Stimulated activated CD4-positive, alpha-beta T cell treated with anti-CD3 and anti-CD28 coated beads, Interleukin-2, amount 100 ng/mL, for 4 hours (primary cell): ENCODE measurements at regions not wholly inside any gene's neighbourhood (a gene's known extent, or its start where the extent isn't known, plus 50 kb on each side); places are given as distances from the start of the nearest gene placed in this dataset.

Source experiments
- DNase-seq: peaks from one replicate; pipeline ENCODE4 v3.0.0-alpha.2; 2020; ENCODE audit warnings: low read depth

DNA sequence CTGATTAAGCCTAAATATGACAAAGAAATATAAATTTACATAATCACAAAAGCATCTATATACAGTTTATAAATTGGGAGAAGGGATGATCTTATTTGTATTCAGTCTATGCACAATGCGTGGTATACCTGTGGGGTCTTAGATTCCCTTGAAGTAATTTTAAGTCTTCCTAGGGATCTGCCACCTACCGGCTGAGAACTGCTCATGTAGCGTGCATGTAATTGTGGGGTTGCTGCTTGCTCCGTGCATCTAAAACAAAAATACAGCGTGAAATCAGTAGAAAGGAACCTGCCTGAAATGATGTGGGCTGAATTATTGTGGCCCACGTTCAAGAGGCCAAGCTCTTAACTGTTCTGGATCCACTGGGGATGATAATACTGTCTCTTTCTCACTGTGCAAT, 187.3 kb downstream of the MBOAT1 start:
- DNase-seq = no peak

DNA sequence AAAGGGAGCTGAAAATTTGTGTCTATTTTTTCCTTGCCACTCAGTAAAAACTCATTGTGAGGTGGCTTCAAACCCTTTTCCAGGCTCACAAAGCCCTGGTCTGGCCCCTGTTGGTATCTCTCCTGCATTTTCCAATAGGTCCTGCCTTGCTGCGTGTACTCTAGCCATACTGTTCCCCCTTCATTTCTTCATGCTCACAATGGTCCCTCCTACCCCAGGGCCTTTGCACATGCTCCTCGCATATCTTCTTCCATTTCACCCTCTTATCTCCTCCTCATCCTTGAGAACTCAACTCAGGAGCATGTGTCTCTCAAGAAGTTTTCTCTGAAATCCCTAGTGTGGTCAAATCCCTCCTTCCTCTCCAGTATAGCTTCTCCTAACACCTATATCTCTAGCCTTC, 186.6 kb downstream of the MBOAT1 start:
- no peak for DNase-seq

GRCh38 chr6:20028143-20028542, 184.1 kb downstream of the MBOAT1 start:
- no peak for DNase-seq

DNA sequence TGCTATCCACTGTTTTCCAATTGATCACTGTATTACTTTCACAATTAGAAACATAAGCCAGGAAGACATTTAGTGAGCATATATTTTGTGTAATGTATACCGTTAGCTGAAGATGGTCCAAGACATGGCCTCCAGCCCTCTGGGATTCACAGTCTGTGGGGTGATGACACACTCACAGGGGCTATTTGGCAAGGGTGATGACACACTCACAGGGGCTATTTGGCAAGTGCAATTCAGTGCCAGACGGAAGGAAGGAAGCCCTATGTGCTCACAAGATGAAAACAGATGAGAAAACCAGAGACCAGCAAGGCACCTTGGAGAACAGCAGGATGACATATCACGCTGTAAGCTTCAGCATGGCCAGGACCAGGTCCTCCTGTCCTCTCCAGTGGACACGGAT, 183.7 kb downstream of the MBOAT1 start:
- DNase-seq = no peak

- DNase-seq = no peak
These were observed 182.3 kb downstream of the MBOAT1 start for GRCh38 chr6:20029979-20030378.

GRCh38 chr6:20031342-20031741, 180.9 kb downstream of the MBOAT1 start:
- no peak for DNase-seq

GRCh38 chr6:20033697-20034407, 178.4 kb downstream of the MBOAT1 start:
- DNase-seq = no peak

- no peak for DNase-seq
These were observed 177.9 kb downstream of the MBOAT1 start for GRCh38 chr6:20034408-20034769.

- DNase-seq = no peak
These were observed 176.1 kb downstream of the MBOAT1 start for GRCh38 chr6:20036141-20036677.

DNA sequence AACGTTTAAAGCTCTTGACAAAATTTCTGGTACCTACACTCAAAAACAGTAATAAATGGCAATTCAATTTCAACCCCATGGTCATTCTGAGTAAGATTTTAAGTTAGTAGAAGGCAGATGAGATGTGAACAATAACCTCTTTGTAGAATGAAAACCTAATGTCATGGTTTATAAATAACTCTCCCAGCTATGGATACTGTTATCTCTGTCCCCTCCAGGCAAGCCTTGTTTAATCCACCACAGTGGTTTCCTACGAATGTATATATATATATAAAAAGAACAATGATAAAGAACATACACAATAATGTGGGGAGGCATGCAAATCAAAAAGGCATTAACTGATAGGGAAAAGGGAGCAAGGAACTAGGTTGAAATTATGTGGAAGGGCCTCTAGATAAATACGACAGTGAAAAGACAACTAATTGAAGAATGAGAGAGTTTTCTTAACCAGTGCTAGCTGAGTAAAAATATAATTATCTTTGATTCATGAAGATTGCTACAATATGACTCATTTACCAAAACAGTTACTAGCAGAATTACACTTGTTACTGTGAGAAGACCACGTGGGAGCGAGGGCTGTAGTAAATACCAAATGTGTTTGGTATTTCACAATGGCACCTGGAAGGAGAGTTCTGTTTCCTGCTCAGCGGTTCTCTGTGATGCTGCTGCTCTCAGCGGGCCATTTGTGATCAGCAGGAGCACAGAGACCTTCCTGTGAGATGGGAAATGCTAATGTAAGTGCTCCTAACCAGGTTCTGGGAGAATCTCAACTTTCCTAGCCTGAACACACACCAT, 173.7 kb downstream of the MBOAT1 start:
- no peak for DNase-seq

DNA sequence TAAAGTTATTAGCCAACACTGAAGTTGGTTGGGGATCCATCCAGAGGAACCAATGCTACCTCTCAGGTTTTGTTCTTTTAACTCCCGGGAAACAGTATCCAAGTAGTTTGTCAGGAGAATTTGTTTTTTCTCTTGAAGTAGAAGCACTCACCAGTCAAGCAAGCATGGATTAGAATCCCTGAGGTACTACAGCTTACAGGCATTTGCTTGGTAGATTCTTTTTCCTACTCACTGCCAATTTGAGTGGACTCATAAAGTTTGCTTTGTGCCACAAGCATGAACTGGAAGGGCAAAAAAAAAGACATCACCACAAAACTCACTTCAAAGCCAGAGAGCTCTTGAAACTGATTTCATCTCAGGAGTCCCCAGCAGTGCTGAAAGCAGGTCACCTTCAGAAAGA, 167.4 kb downstream of the MBOAT1 start:
- DNase-seq = no peak
